NT2/D1 (cell line): ENCODE measurements at regions not wholly inside any gene's neighbourhood (a gene's known extent, or its start where the extent isn't known, plus 50 kb on each side); places are given as distances from the start of the nearest gene placed in this dataset.

Experiments
- SUZ12 ChIP-seq: IDR thresholded peaks from 2 replicates; pipeline ENCODE4 v1.6.1; 2011; ENCODE audit not compliant: insufficient read length, insufficient read depth; ENCODE audit errors: extremely low read depth
- ZNF274 ChIP-seq: IDR thresholded peaks from 2 replicates; pipeline ENCODE4 v1.6.1; 2011; ENCODE audit warnings: mild to moderate bottlenecking, low read depth, low read length

DNA sequence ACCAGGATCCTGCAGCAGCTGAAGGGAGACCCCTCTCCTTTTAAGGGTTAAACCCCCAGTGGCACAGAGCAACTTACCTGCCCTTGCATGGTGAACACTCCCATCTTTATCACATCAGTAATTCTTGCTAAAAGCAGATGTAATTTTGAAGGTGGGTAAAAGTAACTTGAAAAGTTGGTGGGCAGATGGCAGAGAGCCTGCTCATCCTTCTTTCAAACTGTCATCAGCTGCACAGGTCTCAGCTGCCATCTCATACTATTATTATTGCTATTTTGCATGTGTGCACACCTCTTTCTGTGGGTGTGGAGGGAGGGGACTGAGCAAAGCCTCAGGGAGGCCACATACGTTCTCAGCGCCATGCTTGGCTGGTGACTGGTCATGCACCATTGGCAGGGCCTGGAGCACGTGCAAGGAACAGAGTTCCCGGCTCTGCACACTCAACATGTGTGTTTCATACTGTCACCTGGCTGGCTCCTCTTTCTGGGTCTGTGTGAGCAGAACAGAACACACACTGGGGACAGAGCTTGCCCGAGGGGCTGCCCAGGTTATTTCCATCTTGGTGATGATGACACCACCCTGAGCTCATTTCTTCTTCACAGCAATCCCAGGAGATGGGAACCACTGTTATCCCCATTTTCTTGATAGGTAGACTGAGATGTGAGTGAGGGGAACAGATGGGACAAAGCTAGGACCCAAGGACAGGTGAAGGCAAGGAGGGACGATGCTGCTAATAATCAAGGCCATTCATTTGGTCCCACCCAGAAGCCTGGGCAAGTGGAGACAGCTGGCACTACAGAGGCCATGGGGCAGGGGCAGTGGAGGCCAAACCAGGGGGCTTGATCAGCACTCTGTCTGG, 95.8 kb upstream of the KLF13 start:
- TF ChIP-seq SUZ12 (no peak), ZNF274 (no peak)
